Activated naive CD4-positive, alpha-beta T cell treated with anti-CD3 and anti-CD28 coated beads for 36 hours (primary cell): ENCODE measurements at regions not wholly inside any gene's neighbourhood (a gene's known extent, or its start where the extent isn't known, plus 50 kb on each side); places are given as distances from the start of the nearest gene placed in this dataset.

Experiments used
- CTCF ChIA-PET: fragments of 350-600 bp; sonication (Branson Sonifier 250); formaldehyde crosslinking; loops from one replicate; lab custom pipeline; 2021; ENCODE audit warnings: antibody characterized with exemption; lab: Charles Lee
- DNase-seq: peaks from one replicate; pipeline ENCODE4 v3.0.0-alpha.2; 2020
- H3K27ac Mint-ChIP-seq: one replicate; pipeline ENCODE4 v1.8.0; 2021; ENCODE audit warnings: mild to moderate bottlenecking, mixed read lengths
- H3K27me3 Mint-ChIP-seq: one replicate; pipeline ENCODE4 v1.8.0; 2021; ENCODE audit warnings: low read depth, mixed read lengths
- H3K36me3 Mint-ChIP-seq: one replicate; pipeline ENCODE4 v1.8.0; 2021; ENCODE audit warnings: low read depth, mixed read lengths
- H3K4me1 Mint-ChIP-seq: one replicate; pipeline ENCODE4 v1.8.0; 2021; ENCODE audit warnings: low read depth, mixed read lengths
- H3K4me3 Mint-ChIP-seq: one replicate; pipeline ENCODE4 v1.8.0; 2021; ENCODE audit warnings: mild to moderate bottlenecking, moderate library complexity, mixed read lengths
- H3K9me3 Mint-ChIP-seq: one replicate; pipeline ENCODE4 v1.8.0; 2021; ENCODE audit warnings: mixed read lengths
- intact Hi-C: fragments of 100-400 bp; cut with micrococcal nuclease; formaldehyde crosslinking; loops from one replicate; pipeline ENCODE4 v1.15.1; 2023

DNA sequence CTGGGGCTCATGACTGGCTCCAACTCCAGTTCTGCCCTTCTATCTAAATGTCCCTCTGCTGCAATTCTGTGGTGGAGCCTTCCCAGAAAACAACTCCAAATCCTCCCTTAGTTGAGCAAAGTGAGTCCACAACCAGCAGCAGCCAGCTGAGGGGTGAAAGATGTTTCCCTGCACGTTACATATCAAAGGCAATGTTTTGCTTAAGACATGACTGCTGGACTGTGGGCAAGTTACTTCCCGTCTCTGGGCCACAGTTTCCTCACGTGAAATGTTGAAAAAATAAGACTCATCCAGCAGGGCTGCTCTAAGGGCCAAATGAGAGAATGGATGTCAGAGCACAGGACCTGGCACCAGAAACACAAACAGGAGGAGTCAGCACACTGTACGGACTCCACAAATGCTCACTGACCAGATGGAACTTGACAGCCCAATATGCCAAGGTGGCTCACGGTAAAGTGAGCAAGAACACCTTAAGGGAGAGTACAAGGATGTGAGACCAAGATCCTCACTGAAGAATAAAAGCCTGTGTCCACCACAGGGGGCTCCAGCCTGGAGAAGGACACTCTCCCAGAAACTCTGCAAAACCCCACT lies 138.4 kb upstream of the ABCA1 start:
- H3K27me3 Mint-ChIP-seq: peaks cover 2% of the 10 kb centered on the region
- intact Hi-C loops: no loop called here
- H3K27ac Mint-ChIP-seq: no peak overlapping the region
- peaks cover 4% of the 10 kb centered on the region for H3K9me3 Mint-ChIP-seq
- no peak overlapping the region for H3K4me3 Mint-ChIP-seq
- DNase-seq: no peak
- H3K4me1 Mint-ChIP-seq: peaks cover 27% of the 10 kb centered on the region
- CTCF ChIA-PET: no interaction called here
- H3K36me3 Mint-ChIP-seq: peaks cover 3% of the 10 kb centered on the region

DNA sequence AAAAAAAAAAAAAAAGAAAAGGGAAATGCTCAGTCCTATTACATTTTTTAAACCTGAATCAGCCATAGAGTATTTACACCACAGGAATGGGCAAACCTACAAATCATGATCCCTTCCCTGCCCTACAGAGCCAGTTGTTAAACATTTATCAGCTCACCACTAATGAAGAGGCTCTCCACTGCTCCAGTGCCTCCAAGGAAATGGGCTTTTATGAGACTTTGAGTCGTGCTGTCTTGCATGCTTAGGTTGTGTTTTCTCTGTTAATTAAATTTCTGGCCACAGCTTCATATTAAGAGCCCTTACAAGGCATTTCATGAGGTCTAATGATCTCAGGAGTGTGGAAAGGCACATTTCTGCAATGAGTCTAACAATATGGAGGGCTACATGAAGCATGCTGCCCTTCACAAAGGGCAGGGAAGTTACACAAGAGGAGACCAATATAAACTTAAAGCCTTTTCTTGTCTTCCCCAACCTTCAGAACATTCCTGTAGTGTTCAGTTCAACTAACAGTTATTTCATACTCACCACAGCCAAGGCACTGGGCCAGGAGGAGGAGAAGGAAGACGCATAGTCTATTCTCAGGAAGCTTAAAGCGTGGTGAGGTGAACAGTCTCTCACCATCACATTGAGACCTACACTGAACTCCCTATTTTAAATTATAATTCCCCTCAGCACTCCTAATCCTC lies 140.1 kb upstream of the ABCA1 start:
- Mint-ChIP-seq H3K4me1 (peaks cover 24% of the 10 kb centered on the region), H3K4me3 (no peak overlapping the region), H3K36me3 (peaks cover 3% of the 10 kb centered on the region), H3K27ac (no peak overlapping the region), H3K27me3 (no peaks in the 10 kb centered on the region), H3K9me3 (peaks cover 4% of the 10 kb centered on the region)
- DNase-seq: no peak
- CTCF ChIA-PET: interaction anchor here (0.7 to 0.9 kb wide), 2 partner anchors 16 to 89 kb away, joined by 3 read pairs; no protein-coding TSS in a partner anchor
- intact Hi-C loops: no loop called here

DNA sequence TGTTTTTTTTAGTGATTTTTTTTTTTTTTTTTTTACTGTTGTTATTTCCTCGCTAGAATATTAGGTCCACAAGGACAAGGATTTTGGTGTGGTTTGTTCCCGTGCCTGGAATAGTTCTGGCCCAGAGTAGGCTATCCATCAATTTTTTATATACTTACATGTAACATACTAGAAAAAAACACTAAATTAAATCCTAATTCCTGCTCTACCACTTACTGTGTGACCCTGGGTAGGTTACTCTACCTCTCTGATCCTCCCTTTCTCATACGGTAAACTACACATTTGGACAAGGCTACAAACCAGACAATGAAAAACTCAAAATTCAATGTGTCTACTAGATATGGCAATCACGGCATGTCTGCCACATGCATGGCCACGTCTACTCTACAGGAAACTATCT lies 141.3 kb upstream of the ABCA1 start:
- Mint-ChIP-seq H3K4me3 (no peak overlapping the region), H3K27me3 (no peaks in the 10 kb centered on the region), H3K9me3 (no peaks in the 10 kb centered on the region), H3K36me3 (no peaks in the 10 kb centered on the region), H3K4me1 (peaks cover 15% of the 10 kb centered on the region), H3K27ac (no peak overlapping the region)
- CTCF ChIA-PET: no interaction called here
- DNase-seq: no peak
- intact Hi-C loops: no loop called here

DNA sequence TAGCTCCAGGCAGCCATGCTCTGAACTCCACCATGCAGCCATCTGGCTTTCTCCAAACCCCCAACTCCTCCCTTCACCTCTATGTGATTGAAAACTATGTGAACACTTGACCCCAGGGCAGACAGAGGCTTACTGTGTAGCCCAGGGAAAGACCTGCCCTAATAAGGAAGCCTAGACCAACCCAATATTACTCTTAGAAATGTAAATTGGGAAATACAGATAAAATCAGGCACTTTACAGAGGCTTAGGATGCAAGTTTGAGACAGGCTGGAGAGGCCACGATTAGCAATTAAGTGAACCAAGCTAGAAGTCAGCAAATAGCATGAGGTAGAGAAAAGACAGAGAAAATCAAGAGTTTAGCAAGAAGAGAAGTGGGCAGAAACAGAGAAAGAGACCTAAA lies 141.7 kb upstream of the ABCA1 start:
- Mint-ChIP-seq H3K4me1 (peaks cover 11% of the 10 kb centered on the region), H3K4me3 (no peak overlapping the region), H3K27me3 (no peaks in the 10 kb centered on the region), H3K9me3 (no peaks in the 10 kb centered on the region), H3K36me3 (no peaks in the 10 kb centered on the region), H3K27ac (no peak overlapping the region)
- intact Hi-C loops: loop anchor here (2.0 kb wide), 1 partner anchor 17 kb away; no protein-coding TSS in a partner anchor
- CTCF ChIA-PET: no interaction called here
- no peak for DNase-seq

DNA sequence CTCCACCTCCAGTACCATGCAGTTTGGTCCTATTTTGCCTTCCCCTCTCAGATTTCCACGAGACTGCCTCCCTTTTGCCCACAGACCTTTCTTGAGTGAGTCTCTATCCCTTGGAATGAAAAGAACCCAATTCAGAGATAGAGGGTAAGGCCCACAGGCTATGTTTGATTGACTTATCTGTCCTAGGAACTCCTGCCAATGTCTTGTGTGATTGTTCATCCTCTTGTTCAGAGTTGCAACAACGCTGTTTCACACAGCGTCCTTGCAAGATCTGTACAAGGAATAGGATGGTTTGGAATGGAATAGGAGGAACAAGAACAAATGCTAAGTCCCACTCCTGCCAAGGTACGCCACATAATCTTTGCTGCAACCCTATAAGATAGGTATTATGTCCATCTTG lies 142.2 kb upstream of the ABCA1 start:
- Mint-ChIP-seq H3K9me3 (no peaks in the 10 kb centered on the region), H3K4me1 (peaks cover 7% of the 10 kb centered on the region), H3K27ac (no peak overlapping the region), H3K27me3 (no peaks in the 10 kb centered on the region), H3K4me3 (no peak overlapping the region), H3K36me3 (no peaks in the 10 kb centered on the region)
- no peak for DNase-seq
- intact Hi-C loops: loop anchor here (2.0 kb wide), 1 partner anchor 17 kb away; no protein-coding TSS in a partner anchor
- CTCF ChIA-PET: no interaction called here

DNA sequence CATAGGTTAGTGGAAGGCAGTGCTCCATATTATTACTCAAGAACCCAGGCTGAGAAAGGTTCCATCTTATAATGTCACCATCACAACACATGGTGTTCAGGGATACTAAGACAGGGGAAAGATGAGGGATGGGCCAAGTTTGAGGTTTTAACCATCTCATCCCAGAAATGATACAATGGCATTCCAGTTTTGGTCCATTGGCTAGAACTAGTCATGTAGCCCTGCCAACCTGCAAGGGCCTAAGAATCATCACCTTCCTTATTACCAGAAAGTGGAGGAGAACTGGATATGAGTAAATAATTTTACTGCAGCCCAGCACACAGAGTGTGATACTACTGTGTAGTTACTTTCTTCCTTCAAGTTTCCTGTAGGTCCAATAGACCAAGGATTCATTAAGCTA lies 144.5 kb upstream of the ABCA1 start:
- Mint-ChIP-seq H3K4me3 (no peak overlapping the region), H3K9me3 (no peaks in the 10 kb centered on the region), H3K27me3 (no peaks in the 10 kb centered on the region), H3K4me1 (peaks cover 4% of the 10 kb centered on the region), H3K36me3 (no peaks in the 10 kb centered on the region), H3K27ac (no peak overlapping the region)
- no peak for DNase-seq
- intact Hi-C loops: no loop called here
- CTCF ChIA-PET: no interaction called here

DNA sequence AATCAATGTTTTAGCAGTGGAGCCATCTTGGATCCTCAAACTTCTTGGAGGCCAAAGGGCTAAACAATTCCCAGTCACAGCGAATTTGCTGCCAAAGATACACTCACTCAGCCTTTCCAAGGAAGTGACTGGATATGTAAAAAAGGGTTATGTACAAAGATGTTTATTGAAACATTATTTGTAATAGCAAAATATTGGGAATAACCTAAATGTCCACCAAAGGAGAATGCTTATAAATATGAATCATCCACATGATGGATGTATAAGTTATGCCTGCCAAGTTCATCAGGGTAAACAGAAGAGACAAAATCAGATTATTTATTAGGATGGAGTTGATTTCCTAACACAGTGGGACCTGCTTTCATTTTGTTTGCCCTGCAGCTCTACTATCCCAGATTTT lies 145.2 kb upstream of the ABCA1 start:
- Mint-ChIP-seq H3K4me1 (peaks cover 4% of the 10 kb centered on the region), H3K27me3 (no peaks in the 10 kb centered on the region), H3K4me3 (no peak overlapping the region), H3K27ac (no peak overlapping the region), H3K36me3 (no peaks in the 10 kb centered on the region), H3K9me3 (no peaks in the 10 kb centered on the region)
- no peak for DNase-seq
- CTCF ChIA-PET: no interaction called here
- intact Hi-C loops: no loop called here

DNA sequence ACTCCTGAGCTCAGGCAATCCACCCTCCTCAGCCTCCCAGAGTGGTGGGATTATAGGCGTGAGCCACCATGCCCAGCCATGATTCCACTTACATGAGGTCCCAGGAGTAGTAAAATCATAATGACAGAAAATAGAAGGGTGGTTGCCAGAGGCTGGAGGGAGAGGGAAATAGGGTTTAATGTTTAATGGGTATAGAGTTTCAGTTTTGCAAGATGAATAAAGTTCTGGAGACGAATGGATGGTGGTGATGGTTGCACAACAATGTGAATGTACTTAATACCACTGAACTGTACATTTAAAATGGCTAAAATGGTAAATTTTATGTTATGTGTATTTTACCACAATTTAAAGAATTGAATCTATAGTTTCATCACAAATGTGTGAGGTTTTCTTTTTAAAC lies 146.5 kb upstream of the ABCA1 start:
- H3K27ac Mint-ChIP-seq: no peak overlapping the region

DNA sequence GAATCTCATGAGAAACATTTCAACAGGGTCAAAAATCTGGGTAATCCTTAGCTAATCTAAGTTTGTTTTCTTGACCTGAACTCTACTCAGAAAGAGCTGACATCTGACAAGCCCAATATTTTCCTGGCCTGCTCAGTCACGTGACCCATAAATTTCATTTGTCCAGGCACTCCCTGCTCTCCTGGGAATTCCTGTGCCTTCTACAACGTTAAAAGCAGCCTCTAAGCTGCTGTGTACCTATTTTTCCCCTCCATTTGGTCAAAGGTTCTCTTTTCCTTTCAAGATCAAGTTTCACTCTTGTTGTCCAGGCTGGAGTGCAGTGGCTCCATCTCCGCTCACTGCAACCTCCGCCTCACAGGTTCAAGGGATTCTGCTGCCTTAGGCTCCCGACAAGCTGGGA lies 148.8 kb upstream of the ABCA1 start:
- Mint-ChIP-seq H3K9me3 (no peaks in the 10 kb centered on the region), H3K36me3 (no peaks in the 10 kb centered on the region), H3K27me3 (no peaks in the 10 kb centered on the region), H3K27ac (no peak overlapping the region), H3K4me3 (no peak overlapping the region), H3K4me1 (no peaks in the 10 kb centered on the region)
- intact Hi-C loops: no loop called here
- CTCF ChIA-PET: no interaction called here
- DNase-seq: no peak

More for the DNA sequence above, 146.5 kb upstream of the ABCA1 start:
- no peaks in the 10 kb centered on the region for H3K36me3 Mint-ChIP-seq
- no peak for DNase-seq
- no peaks in the 10 kb centered on the region for H3K27me3 Mint-ChIP-seq
- H3K4me3 Mint-ChIP-seq: no peak overlapping the region
- intact Hi-C loops: no loop called here
- CTCF ChIA-PET: no interaction called here
- peaks cover 4% of the 10 kb centered on the region for H3K4me1 Mint-ChIP-seq
- no peaks in the 10 kb centered on the region for H3K9me3 Mint-ChIP-seq

DNA sequence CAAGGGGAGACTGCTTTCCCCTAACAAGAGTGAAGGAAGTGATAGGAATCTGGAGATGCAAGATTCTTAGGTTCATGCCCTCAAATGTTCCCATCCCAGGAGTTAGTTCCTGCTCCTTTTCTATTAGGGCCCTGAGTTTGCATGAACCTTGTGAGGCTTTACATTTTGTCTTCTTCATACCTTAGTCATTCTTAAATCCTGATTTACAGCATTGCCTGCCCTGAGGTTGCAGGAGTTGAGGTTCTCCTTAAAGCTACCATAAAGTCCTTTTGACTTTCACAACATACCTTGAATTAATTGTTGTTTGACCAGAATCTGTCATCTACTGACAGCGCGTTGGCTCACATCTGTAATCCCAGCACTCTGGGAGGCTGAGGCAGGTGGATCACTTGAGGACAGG lies 151.5 kb upstream of the ABCA1 start:
- H3K36me3 Mint-ChIP-seq: no peaks in the 10 kb centered on the region
- H3K27ac Mint-ChIP-seq: no peak overlapping the region
- intact Hi-C loops: no loop called here
- DNase-seq: no peak
- H3K9me3 Mint-ChIP-seq: no peaks in the 10 kb centered on the region
- H3K4me1 Mint-ChIP-seq: no peaks in the 10 kb centered on the region
- H3K27me3 Mint-ChIP-seq: no peaks in the 10 kb centered on the region
- H3K4me3 Mint-ChIP-seq: no peak overlapping the region
- CTCF ChIA-PET: interaction anchor here (0.6 kb wide), 1 partner anchor 44 kb away, joined by 3 read pairs; no protein-coding TSS in a partner anchor

DNA sequence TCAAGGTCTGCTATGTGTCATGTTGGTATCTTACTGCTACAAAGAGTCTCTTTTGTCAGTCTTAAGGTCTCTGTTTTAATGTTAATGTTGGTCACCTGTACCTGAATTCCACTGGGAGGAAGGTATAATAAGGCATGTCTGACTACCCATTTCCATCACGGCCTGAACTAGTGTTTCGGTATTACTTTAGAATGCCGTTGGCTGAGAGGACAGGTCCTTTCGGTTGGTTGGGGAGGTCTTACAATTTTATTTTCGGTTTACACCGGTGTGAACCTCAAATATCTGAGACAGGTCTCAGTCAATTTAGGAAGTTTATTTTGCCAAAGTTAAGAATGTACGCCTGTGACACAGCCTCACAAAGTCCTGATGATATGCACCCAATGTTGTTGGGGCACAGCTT lies 154.9 kb upstream of the ABCA1 start:
- DNase-seq: no peak
- no peaks in the 10 kb centered on the region for H3K36me3 Mint-ChIP-seq
- CTCF ChIA-PET: no interaction called here
- intact Hi-C loops: no loop called here
- no peaks in the 10 kb centered on the region for H3K9me3 Mint-ChIP-seq
- H3K27me3 Mint-ChIP-seq: no peaks in the 10 kb centered on the region
- no peaks in the 10 kb centered on the region for H3K4me1 Mint-ChIP-seq
- H3K4me3 Mint-ChIP-seq: no peak overlapping the region
- H3K27ac Mint-ChIP-seq: no peak overlapping the region

DNA sequence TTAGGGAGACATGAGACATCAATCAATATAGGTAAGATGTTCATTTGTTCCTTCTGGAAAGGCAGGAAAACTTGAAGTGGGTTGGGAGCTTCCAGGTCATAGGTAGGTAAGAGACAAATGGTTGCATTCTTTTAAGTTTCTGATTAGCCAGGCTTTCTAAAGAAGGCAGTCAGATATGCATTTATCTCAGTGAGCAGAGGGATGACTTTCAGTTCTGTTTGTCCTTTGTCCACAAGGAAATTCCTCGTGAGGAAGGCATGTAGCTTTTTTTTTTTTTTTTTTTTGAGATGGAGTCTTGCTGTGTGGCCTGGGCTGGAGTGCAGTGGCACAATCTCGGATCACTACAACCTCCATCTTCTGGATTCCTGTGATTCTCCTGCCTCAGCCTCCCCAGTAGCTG lies 155.3 kb upstream of the ABCA1 start:
- Mint-ChIP-seq H3K4me3 (no peak overlapping the region), H3K4me1 (no peaks in the 10 kb centered on the region), H3K27me3 (no peaks in the 10 kb centered on the region), H3K27ac (no peak overlapping the region), H3K9me3 (no peaks in the 10 kb centered on the region), H3K36me3 (no peaks in the 10 kb centered on the region)
- CTCF ChIA-PET: no interaction called here
- intact Hi-C loops: no loop called here
- no peak for DNase-seq
